ENCODE measurements at regions not wholly inside any gene's neighbourhood (a gene's known extent, or its start where the extent isn't known, plus 50 kb on each side); places are given as distances from the start of the nearest gene placed in this dataset.
"Not testable (repeated sequence)": the region's sequence is repeated elsewhere in the genome, so short reads cannot be mapped to it uniquely, and the experiment has no call there.

DNA sequence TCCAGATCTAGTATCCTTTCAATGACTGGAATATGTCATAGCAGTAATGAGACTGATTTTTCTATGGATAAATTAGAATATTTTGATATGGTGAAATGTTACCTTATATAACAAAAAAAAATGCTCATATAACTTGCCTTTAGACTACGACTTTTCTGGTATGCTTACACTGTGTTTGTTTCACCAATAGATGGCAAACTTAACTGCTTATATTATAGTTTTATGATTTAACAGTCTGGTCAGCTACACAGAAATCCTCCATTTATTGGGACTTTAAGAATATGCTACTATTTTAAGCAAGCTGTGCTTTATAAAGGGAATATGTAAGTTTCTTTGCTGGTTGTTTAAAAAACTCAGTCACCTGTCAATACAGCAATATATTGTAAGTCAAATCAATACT lies 205.6 kb downstream of the VGLL3 start:
- Histone ChIP-seq H3K4me3 (ENCODE audit: low read length in 2 of 2) (no peak overlapping the region), H3K27me3 (ENCODE audit: control insufficient read depth in 2 of 2, insufficient read depth in 1 of 2, low read length in 1 of 2) (no peaks in the 10 kb centered on the region), H3K9me3 (ENCODE audit: control insufficient read depth in 2 of 2, insufficient read depth in 1 of 2, low read length in 1 of 2) (no peaks in the 10 kb centered on the region), H3K4me1 (ENCODE audit: control insufficient read depth in 2 of 2, insufficient read depth in 2 of 2, low read length in 2 of 2) (no peaks in the 10 kb centered on the region), H3K27ac (ENCODE audit: low read depth in 1 of 2, low read length in 1 of 2) (no peak overlapping the region), H3K36me3 (ENCODE audit: control insufficient read depth in 2 of 2, insufficient read depth in 2 of 2, low read length in 1 of 2) (no peaks in the 10 kb centered on the region)
- no peak for DNase-seq (ENCODE audit: low read depth in 6 of 9, low spot score in 9 of 9)
- 79% methylated on average over 1 of the region's 1 CpG for WGBS

DNA sequence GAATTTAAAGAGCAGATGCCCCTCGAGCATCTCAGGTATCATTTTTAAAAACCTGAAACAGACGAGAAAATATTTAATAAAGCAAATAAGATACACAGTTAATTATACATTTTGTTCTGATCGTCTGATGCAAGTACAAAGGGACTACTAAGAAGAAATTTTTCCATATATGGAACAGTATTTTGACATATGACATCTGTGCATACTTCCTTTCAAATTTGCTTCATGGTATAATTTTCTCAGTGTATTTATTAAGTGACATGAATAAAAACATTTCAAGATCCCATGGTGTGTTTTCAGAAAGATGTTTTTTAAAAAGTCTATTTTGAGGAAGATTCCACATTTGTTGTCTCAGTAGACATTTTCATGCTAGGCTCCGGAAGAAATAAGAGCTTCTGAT lies 208.1 kb downstream of the VGLL3 start:
- H3K9me3 ChIP-seq (ENCODE audit: control insufficient read depth in 2 of 2, insufficient read depth in 1 of 2, low read length in 1 of 2), result no peaks in the 10 kb centered on the region
- H3K4me3 ChIP-seq (ENCODE audit: low read length in 2 of 2), result no peak overlapping the region
- WGBS, result 66% methylated on average over 4 of the region's 4 CpGs
- no peaks in the 10 kb centered on the region for H3K36me3 ChIP-seq (ENCODE audit: control insufficient read depth in 2 of 2, insufficient read depth in 2 of 2, low read length in 1 of 2)
- no peaks in the 10 kb centered on the region for H3K4me1 ChIP-seq (ENCODE audit: control insufficient read depth in 2 of 2, insufficient read depth in 2 of 2, low read length in 2 of 2)
- DNase-seq (ENCODE audit: low read depth in 6 of 9, low spot score in 9 of 9), result no peak
- no peak overlapping the region for H3K27ac ChIP-seq (ENCODE audit: low read depth in 1 of 2, low read length in 1 of 2)
- H3K27me3 ChIP-seq (ENCODE audit: control insufficient read depth in 2 of 2, insufficient read depth in 1 of 2, low read length in 1 of 2), result no peaks in the 10 kb centered on the region

DNA sequence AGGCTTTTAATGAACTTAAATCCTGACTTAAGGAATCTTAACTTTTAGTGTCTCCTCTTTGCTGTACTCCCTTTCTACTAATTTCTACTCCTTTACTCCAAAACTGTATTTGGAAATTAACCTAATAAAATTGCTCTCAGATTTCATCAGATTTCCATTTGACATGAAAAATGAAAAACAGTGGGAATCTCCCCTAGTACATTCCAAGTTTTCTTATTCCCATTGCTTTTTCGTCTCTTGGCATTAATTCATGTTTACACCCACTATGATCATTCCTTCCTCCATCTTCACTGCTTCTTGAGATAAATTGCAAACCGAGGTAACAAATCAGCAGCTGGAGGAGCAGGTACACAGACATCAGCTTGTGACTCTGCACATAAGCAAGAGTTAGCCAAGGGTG lies 208.7 kb downstream of the VGLL3 start:
- no peaks in the 10 kb centered on the region for H3K9me3 ChIP-seq (ENCODE audit: control insufficient read depth in 2 of 2, insufficient read depth in 1 of 2, low read length in 1 of 2)
- DNase-seq (ENCODE audit: low read depth in 6 of 9, low spot score in 9 of 9), result no peak
- 41% methylated on average over 2 of the region's 2 CpGs for WGBS

GRCh38 chr3:86774082-86774691 lies 216.8 kb downstream of the VGLL3 start:
- 38% methylated on average over 3 of the region's 3 CpGs for WGBS

More for the DNA sequence above, 208.7 kb downstream of the VGLL3 start:
- H3K36me3 ChIP-seq (ENCODE audit: control insufficient read depth in 2 of 2, insufficient read depth in 2 of 2, low read length in 1 of 2), result no peaks in the 10 kb centered on the region
- no peaks in the 10 kb centered on the region for H3K4me1 ChIP-seq (ENCODE audit: control insufficient read depth in 2 of 2, insufficient read depth in 2 of 2, low read length in 2 of 2)
- H3K27me3 ChIP-seq (ENCODE audit: control insufficient read depth in 2 of 2, insufficient read depth in 1 of 2, low read length in 1 of 2), result no peaks in the 10 kb centered on the region
- H3K4me3 ChIP-seq (ENCODE audit: low read length in 2 of 2), result no peak overlapping the region
- no peak overlapping the region for H3K27ac ChIP-seq (ENCODE audit: low read depth in 1 of 2, low read length in 1 of 2)

DNA sequence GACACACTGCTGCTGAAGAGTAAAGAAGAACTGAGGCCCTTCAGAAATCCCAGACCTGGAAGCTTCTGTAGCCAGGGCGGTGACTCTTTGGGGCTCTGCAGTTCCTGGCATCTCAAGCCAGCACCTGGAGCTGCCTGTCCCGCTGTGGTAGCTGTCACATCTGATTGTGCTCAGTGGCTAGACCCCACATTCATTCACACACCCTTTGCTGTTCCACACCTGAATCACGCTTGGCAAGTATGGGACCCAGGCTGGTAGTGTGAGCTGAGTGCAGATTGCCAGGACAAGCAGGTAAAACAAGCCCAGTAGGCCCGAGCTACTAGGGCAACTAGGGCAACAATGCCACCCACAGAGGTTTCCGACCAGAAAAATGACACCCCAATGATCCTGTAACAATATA lies 218.2 kb downstream of the VGLL3 start:
- H3K27me3 ChIP-seq (ENCODE audit: control insufficient read depth in 2 of 2, insufficient read depth in 1 of 2, low read length in 1 of 2), result no peaks in the 10 kb centered on the region
- no peaks in the 10 kb centered on the region for H3K36me3 ChIP-seq (ENCODE audit: control insufficient read depth in 2 of 2, insufficient read depth in 2 of 2, low read length in 1 of 2)
- no peaks in the 10 kb centered on the region for H3K9me3 ChIP-seq (ENCODE audit: control insufficient read depth in 2 of 2, insufficient read depth in 1 of 2, low read length in 1 of 2)
- no peaks in the 10 kb centered on the region for H3K4me1 ChIP-seq (ENCODE audit: control insufficient read depth in 2 of 2, insufficient read depth in 2 of 2, low read length in 2 of 2)
- no peak for DNase-seq (ENCODE audit: low read depth in 6 of 9, low spot score in 9 of 9)
- WGBS, result 90% methylated on average over 5 of the region's 5 CpGs
- H3K4me3 ChIP-seq (ENCODE audit: low read length in 2 of 2), result no peak overlapping the region
- no peak overlapping the region for H3K27ac ChIP-seq (ENCODE audit: low read depth in 1 of 2, low read length in 1 of 2)

More at GRCh38 chr3:86774082-86774691, 216.8 kb downstream of the VGLL3 start:
- Histone ChIP-seq H3K4me3 (ENCODE audit: low read length in 2 of 2) (no peak overlapping the region), H3K9me3 (ENCODE audit: control insufficient read depth in 2 of 2, insufficient read depth in 1 of 2, low read length in 1 of 2) (no peaks in the 10 kb centered on the region), H3K27ac (ENCODE audit: low read depth in 1 of 2, low read length in 1 of 2) (no peak overlapping the region), H3K36me3 (ENCODE audit: control insufficient read depth in 2 of 2, insufficient read depth in 2 of 2, low read length in 1 of 2) (no peaks in the 10 kb centered on the region), H3K4me1 (ENCODE audit: control insufficient read depth in 2 of 2, insufficient read depth in 2 of 2, low read length in 2 of 2) (no peaks in the 10 kb centered on the region), H3K27me3 (ENCODE audit: control insufficient read depth in 2 of 2, insufficient read depth in 1 of 2, low read length in 1 of 2) (no peaks in the 10 kb centered on the region)
- peak in 1 of 9 donors; percentile 23 for DNase-seq (ENCODE audit: low read depth in 6 of 9, low spot score in 9 of 9)

- H3K9me3 ChIP-seq (ENCODE audit: control insufficient read depth in 2 of 2, insufficient read depth in 1 of 2, low read length in 1 of 2), result no peaks in the 10 kb centered on the region
- no peak overlapping the region for H3K27ac ChIP-seq (ENCODE audit: low read depth in 1 of 2, low read length in 1 of 2)
- 84% methylated on average over 4 of the region's 4 CpGs for WGBS
- DNase-seq (ENCODE audit: low read depth in 6 of 9, low spot score in 9 of 9), result no peak
- H3K27me3 ChIP-seq (ENCODE audit: control insufficient read depth in 2 of 2, insufficient read depth in 1 of 2, low read length in 1 of 2), result no peaks in the 10 kb centered on the region
- H3K36me3 ChIP-seq (ENCODE audit: control insufficient read depth in 2 of 2, insufficient read depth in 2 of 2, low read length in 1 of 2), result no peaks in the 10 kb centered on the region
- no peaks in the 10 kb centered on the region for H3K4me1 ChIP-seq (ENCODE audit: control insufficient read depth in 2 of 2, insufficient read depth in 2 of 2, low read length in 2 of 2)
- no peak overlapping the region for H3K4me3 ChIP-seq (ENCODE audit: low read length in 2 of 2)
Observed at GRCh38 chr3:86771741-86772512, 219.0 kb downstream of the VGLL3 start.

GRCh38 chr3:86766331-86766730 lies 224.6 kb downstream of the VGLL3 start:
- no peaks in the 10 kb centered on the region for H3K27me3 ChIP-seq (ENCODE audit: control insufficient read depth in 2 of 2, insufficient read depth in 1 of 2, low read length in 1 of 2)
- 91% methylated on average over 2 of the region's 2 CpGs for WGBS
- DNase-seq (ENCODE audit: low read depth in 6 of 9, low spot score in 9 of 9), result no peak
- H3K36me3 ChIP-seq (ENCODE audit: control insufficient read depth in 2 of 2, insufficient read depth in 2 of 2, low read length in 1 of 2), result no peaks in the 10 kb centered on the region
- no peak overlapping the region for H3K27ac ChIP-seq (ENCODE audit: low read depth in 1 of 2, low read length in 1 of 2)
- no peak overlapping the region for H3K4me3 ChIP-seq (ENCODE audit: low read length in 2 of 2)
- no peaks in the 10 kb centered on the region for H3K9me3 ChIP-seq (ENCODE audit: control insufficient read depth in 2 of 2, insufficient read depth in 1 of 2, low read length in 1 of 2)
- no peaks in the 10 kb centered on the region for H3K4me1 ChIP-seq (ENCODE audit: control insufficient read depth in 2 of 2, insufficient read depth in 2 of 2, low read length in 2 of 2)

DNA sequence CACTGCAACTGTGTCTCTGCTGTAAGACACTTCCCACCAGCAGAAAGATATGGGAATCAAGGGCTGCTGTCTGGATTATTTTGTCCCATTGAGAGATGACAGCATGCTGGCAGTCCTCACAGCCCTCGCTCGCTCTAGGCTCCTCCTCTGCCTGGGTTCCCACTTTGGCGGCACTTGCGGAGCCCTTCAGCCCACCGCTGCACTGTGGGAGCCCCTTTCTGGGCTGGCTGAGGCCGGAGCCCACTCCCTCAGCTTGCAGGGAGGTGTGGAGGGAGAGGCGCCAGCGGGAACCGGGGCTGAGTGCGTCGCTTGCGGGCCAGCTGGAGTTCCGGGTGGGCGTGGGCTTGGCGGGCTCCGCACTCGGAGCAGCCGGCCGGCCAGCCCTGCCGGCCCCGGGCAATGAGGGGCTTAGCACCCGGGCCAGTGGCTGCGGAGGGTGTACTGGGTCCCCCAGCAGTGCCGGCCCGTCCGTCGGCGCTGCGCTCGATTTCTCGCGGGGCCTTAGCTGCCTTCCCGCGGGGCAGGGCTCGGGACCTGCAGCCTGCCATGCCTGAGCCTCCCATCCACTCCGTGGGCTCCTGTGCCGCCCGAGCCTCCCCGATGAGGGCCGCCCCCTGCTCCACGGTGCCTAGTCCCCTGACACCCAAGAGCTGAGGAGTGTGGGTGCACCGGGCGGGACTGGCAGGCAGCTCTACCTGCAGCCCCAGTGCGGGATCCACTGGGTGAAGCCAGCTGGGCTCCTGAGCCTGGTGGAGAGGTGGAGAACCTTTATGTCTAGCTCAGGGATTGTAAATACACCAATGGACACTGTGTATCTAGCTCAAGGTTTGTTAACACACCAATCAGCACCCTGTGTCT lies 233.4 kb downstream of the VGLL3 start:
- WGBS, result 96% methylated on average over 44 of the region's 44 CpGs
- not testable (repeated sequence) for DNase-seq (ENCODE audit: low read depth in 6 of 9, low spot score in 9 of 9); H3K4me3 ChIP-seq (ENCODE audit: low read length in 2 of 2); H3K4me1 ChIP-seq (ENCODE audit: control insufficient read depth in 2 of 2, insufficient read depth in 2 of 2, low read length in 2 of 2); H3K36me3 ChIP-seq (ENCODE audit: control insufficient read depth in 2 of 2, insufficient read depth in 2 of 2, low read length in 1 of 2); H3K27ac ChIP-seq (ENCODE audit: low read depth in 1 of 2, low read length in 1 of 2); H3K9me3 ChIP-seq (ENCODE audit: control insufficient read depth in 2 of 2, insufficient read depth in 1 of 2, low read length in 1 of 2); H3K27me3 ChIP-seq (ENCODE audit: control insufficient read depth in 2 of 2, insufficient read depth in 1 of 2, low read length in 1 of 2)

GRCh38 chr3:86748015-86748414 lies 242.9 kb downstream of the VGLL3 start:
- DNase-seq (ENCODE audit: low read depth in 6 of 9, low spot score in 9 of 9), result no peak
- WGBS, result 89% methylated on average over 6 of the region's 6 CpGs
- no peaks in the 10 kb centered on the region for H3K4me1 ChIP-seq (ENCODE audit: control insufficient read depth in 2 of 2, insufficient read depth in 2 of 2, low read length in 2 of 2)
- H3K27me3 ChIP-seq (ENCODE audit: control insufficient read depth in 2 of 2, insufficient read depth in 1 of 2, low read length in 1 of 2), result no peaks in the 10 kb centered on the region
- H3K9me3 ChIP-seq (ENCODE audit: control insufficient read depth in 2 of 2, insufficient read depth in 1 of 2, low read length in 1 of 2), result no peaks in the 10 kb centered on the region
- H3K4me3 ChIP-seq (ENCODE audit: low read length in 2 of 2), result no peak overlapping the region
- no peaks in the 10 kb centered on the region for H3K36me3 ChIP-seq (ENCODE audit: control insufficient read depth in 2 of 2, insufficient read depth in 2 of 2, low read length in 1 of 2)
- no peak overlapping the region for H3K27ac ChIP-seq (ENCODE audit: low read depth in 1 of 2, low read length in 1 of 2)
